HCT116 (cell line): ENCODE measurements at regions not wholly inside any gene's neighbourhood (a gene's known extent, or its start where the extent isn't known, plus 50 kb on each side); places are given as distances from the start of the nearest gene placed in this dataset.

Experiments
- ATAC-seq: fragments of 200-7000 bp; cut with Tn5 transposase; 2 replicates; pipeline ENCODE4 v1.9.1; 2020; ENCODE audit warnings: mild to moderate bottlenecking, moderate library complexity
- BruUV-seq: library from RNA; stranded (reverse); fragments of 400-500 nt; replicated peaks from 2 replicates; lab custom pipeline; 2021; lab: Mats Ljungman, UMichigan
- CTCF ChIA-PET: fragments of 300-600 bp; sonication (Branson Sonifier 250); formaldehyde crosslinking; loops from one replicate; lab custom pipeline; 2021; ENCODE audit warnings: antibody characterized with exemption; lab: Charles Lee
- POLR2A ChIA-PET: fragments of 300-600, 350-600 bp; sonication (Branson Sonifier 250); formaldehyde crosslinking; loops from one replicate; lab custom pipeline; 2021; ENCODE audit warnings: antibody characterized with exemption; lab: Charles Lee
- RAD21 ChIA-PET, 2 experiments: fragments of 300-600 bp; sonication (Branson Sonifier 250); formaldehyde crosslinking; loops; one replicate each; lab custom pipeline; 2023; ENCODE audit warnings: low total read pairs in 2 of 2; ENCODE audit not compliant: uncharacterized antibody in 2 of 2, unreplicated experiment in 2 of 2, low non-redundant PET in 1 of 2; lab: Charles Lee
- DNase-seq: peaks from one replicate; pipeline ENCODE4 v3.0.0-alpha.2; 2010; ENCODE audit warnings: low read depth, low spot score
- H2AFZ ChIP-seq: fragments of 200-600 bp; shearing (Covaris generic), sonication (generic); 2 replicates; pipeline ENCODE4 v1.6.1; 2017; ENCODE audit warnings: low read depth, mixed run types, mixed read lengths, antibody characterized with exemption, low read length; ENCODE audit not compliant: poor library complexity, severe bottlenecking
- H3K27ac ChIP-seq: 2 replicates; pipeline ENCODE4 v1.5.1; 2012; ENCODE audit warnings: low read depth, low read length
- H3K27me3 ChIP-seq: fragments of 200-600 bp; sonication (generic); 2 replicates; pipeline ENCODE4 v1.6.1; 2016; ENCODE audit warnings: mixed run types, low read length, mixed read lengths; ENCODE audit not compliant: insufficient read depth
- H3K36me3 ChIP-seq, 2 experiments: fragments of 200-500 bp in 1 of 2; fragments of 200-600 bp in 1 of 2; sonication (Bioruptor generic) in 1 of 2; sonication (generic) in 1 of 2; 2 replicates each; pipeline versions ENCODE4 v1.5.1 to v1.6.1; 2014 to 2016; ENCODE audit warnings: low read length in 2 of 2, inconsistent platforms in 1 of 2, mixed read lengths in 1 of 2, mixed run types in 1 of 2; ENCODE audit not compliant: insufficient read depth in 2 of 2, control insufficient read depth in 1 of 2
- H3K4me1 ChIP-seq, 2 experiments: fragments of 200-600 bp in 1 of 2; sonication (generic) in 1 of 2; 2 replicates each; pipeline versions ENCODE4 v1.5.1 to v1.6.1; 2012 to 2017; ENCODE audit warnings: low read length in 2 of 2, inconsistent platforms in 1 of 2, mild to moderate bottlenecking in 1 of 2, mixed read lengths in 1 of 2, mixed run types in 1 of 2, moderate library complexity in 1 of 2; ENCODE audit not compliant: insufficient read depth in 2 of 2, control insufficient read depth in 1 of 2
- H3K4me2 ChIP-seq: fragments of 200-600 bp; sonication (generic); 2 replicates; pipeline ENCODE4 v1.6.1; 2017; ENCODE audit warnings: mixed run types, low read length, mixed read lengths
- H3K4me3 ChIP-seq, 2 experiments: fragments of 200-600 bp in 1 of 2; sonication (generic) in 1 of 2; replicated peaks in 1 of 2; 2 replicates each; pipeline ENCODE4 v1.5.1; 2011 to 2016; ENCODE audit warnings: low read length in 2 of 2, control low read depth in 1 of 2, low read depth in 1 of 2, mild to moderate bottlenecking in 1 of 2, mixed read lengths in 1 of 2, mixed run types in 1 of 2
- H3K79me2 ChIP-seq: fragments of 200-600 bp; sonication (generic); 2 replicates; pipeline ENCODE4 v1.6.1; 2017; ENCODE audit warnings: mild to moderate bottlenecking, mixed run types, low read length, moderate library complexity, mixed read lengths; ENCODE audit not compliant: insufficient read depth
- H3K9ac ChIP-seq: fragments of 200-600 bp; sonication (generic); 2 replicates; pipeline ENCODE4 v1.6.1; 2016; ENCODE audit warnings: low read length, mixed read lengths
- H3K9me2 ChIP-seq: fragments of 200-600 bp; sonication (generic), shearing (Covaris generic); 2 replicates; pipeline ENCODE4 v1.6.1; 2017; ENCODE audit warnings: mixed run types, mild to moderate bottlenecking, moderate library complexity; ENCODE audit not compliant: insufficient read depth
- H3K9me3 ChIP-seq, 2 experiments: fragments of 200-500 bp in 1 of 2; fragments of 200-600 bp in 1 of 2; sonication (Bioruptor generic) in 1 of 2; sonication (generic) in 1 of 2; 2 replicates each; pipeline ENCODE4 v1.6.1; 2014 to 2017; ENCODE audit warnings: low read length in 2 of 2, mixed read lengths in 2 of 2, inconsistent platforms in 1 of 2, low read depth in 1 of 2, mild to moderate bottlenecking in 1 of 2, mixed run types in 1 of 2, moderate library complexity in 1 of 2; ENCODE audit not compliant: control insufficient read depth in 1 of 2, insufficient read depth in 1 of 2
- H4K20me1 ChIP-seq: fragments of 200-600 bp; sonication (generic), shearing (Covaris generic); 2 replicates; pipeline ENCODE4 v1.6.1; 2017; ENCODE audit warnings: mixed run types, mild to moderate bottlenecking, moderate library complexity; ENCODE audit not compliant: insufficient read depth
- CEBPB ChIP-seq: IDR thresholded peaks from 2 replicates; pipeline ENCODE4 v1.6.1; 2012; ENCODE audit warnings: low read depth
- CTCF ChIP-seq, 3 experiments: fragments of 200-600 bp in 1 of 3; sonication (generic) in 1 of 3; IDR thresholded peaks in 2 of 3; conservative IDR thresholded peaks in 1 of 3; 2 replicates each; pipeline ENCODE4 v1.5.1; 2012 to 2017; ENCODE audit warnings: low read depth in 2 of 3, low read length in 2 of 3, antibody characterized with exemption in 1 of 3, borderline replicate concordance in 1 of 3, control low read depth in 1 of 3, mild to moderate bottlenecking in 1 of 3, mixed read lengths in 1 of 3, mixed run types in 1 of 3, moderate library complexity in 1 of 3; ENCODE audit not compliant: insufficient read depth in 1 of 3
- EGR1 ChIP-seq: IDR thresholded peaks from 2 replicates; pipeline ENCODE4 v1.6.1; 2012; ENCODE audit warnings: low read depth
- ELF1 ChIP-seq: IDR thresholded peaks from 2 replicates; pipeline ENCODE4 v1.6.1; 2012; ENCODE audit warnings: low read depth, borderline replicate concordance
- EZH2phosphoT487 ChIP-seq: fragments of 200-600 bp; IDR thresholded peaks from 2 replicates; pipeline ENCODE4 v1.6.1; 2018; ENCODE audit warnings: antibody characterized with exemption, borderline replicate concordance
- MAX ChIP-seq: IDR thresholded peaks from 2 replicates; pipeline ENCODE4 v1.6.1; 2012
- RAD21 ChIP-seq: IDR thresholded peaks from 2 replicates; pipeline ENCODE4 v1.6.1; 2012; ENCODE audit warnings: low read depth, mild to moderate bottlenecking
- REST ChIP-seq: IDR thresholded peaks from 2 replicates; pipeline ENCODE4 v1.6.1; 2012; ENCODE audit warnings: low read depth
- SRF ChIP-seq: IDR thresholded peaks from 2 replicates; pipeline ENCODE4 v1.6.1; 2012; ENCODE audit warnings: low read depth
- YY1 ChIP-seq: IDR thresholded peaks from 2 replicates; pipeline ENCODE4 v1.6.1; 2011; ENCODE audit warnings: low read length, low read depth, moderate library complexity, mild to moderate bottlenecking; ENCODE audit not compliant: insufficient replicate concordance; ENCODE audit errors: extremely low read depth
- ZBTB33 ChIP-seq: IDR thresholded peaks from 2 replicates; pipeline ENCODE4 v1.6.1; 2011; ENCODE audit warnings: mild to moderate bottlenecking, low read length, moderate library complexity; ENCODE audit not compliant: insufficient replicate concordance; ENCODE audit errors: extremely low read depth
- ZFX ChIP-seq: fragments of 450-650 bp; IDR thresholded peaks from 2 replicates; pipeline ENCODE4 v1.6.1; 2017
- intact Hi-C: fragments of 100-400 bp; cut with micrococcal nuclease; formaldehyde crosslinking; loops from 2 replicates; pipeline ENCODE4 v1.10.0; 2022

- H3K4me3 ChIP-seq: no peak overlapping the region
- no peaks in the 10 kb centered on the region for H3K36me3 ChIP-seq
- H3K27ac ChIP-seq: no peak overlapping the region
- no peaks in the 10 kb centered on the region for H4K20me1 ChIP-seq
- no peaks in the 10 kb centered on the region for H3K9me3 ChIP-seq
- H3K79me2 ChIP-seq: no peaks in the 10 kb centered on the region
- no peak overlapping the region for H3K4me2 ChIP-seq
- H3K27me3 ChIP-seq: no peaks in the 10 kb centered on the region
- BruUV-seq: no TSS peak
- intact Hi-C loops: no loop called here
- H3K9me2 ChIP-seq: no peaks in the 10 kb centered on the region
- no peak overlapping the region for H2AFZ ChIP-seq
- no peak for TF ChIP-seq CEBPB
- no peak for TF ChIP-seq RAD21
- TF ChIP-seq ELF1: no peak
- no peak for TF ChIP-seq SRF
- no peak overlapping the region for H3K9ac ChIP-seq
- ChIA-PET POLR2A (no interaction called here), RAD21 (no interaction called here), CTCF (no interaction called here)
- ATAC-seq (no peak), DNase-seq (no peak)
- no peaks in the 10 kb centered on the region for H3K4me1 ChIP-seq
These were observed 409.1 kb downstream of the SETD4 start for GRCh38 chr21:35651196-35651595.

- DNase-seq (no peak), ATAC-seq (no peak)
- H3K4me1 ChIP-seq: no peaks in the 10 kb centered on the region
- H3K79me2 ChIP-seq: no peaks in the 10 kb centered on the region
- POLR2A ChIA-PET: no interaction called here
- no peak overlapping the region for H2AFZ ChIP-seq
- H3K4me3 ChIP-seq: no peak overlapping the region
- RAD21 ChIA-PET: no interaction called here
- CTCF ChIA-PET: interaction anchor here (0.8 to 1.4 kb wide), 2 partner anchors 49 to 191 kb away, joined by 3 read pairs; no protein-coding TSS in a partner anchor
- H3K9me2 ChIP-seq: no peaks in the 10 kb centered on the region
- no peak overlapping the region for H3K4me2 ChIP-seq
- no peaks in the 10 kb centered on the region for H3K27me3 ChIP-seq
- no peaks in the 10 kb centered on the region for H4K20me1 ChIP-seq
- no peaks in the 10 kb centered on the region for H3K9me3 ChIP-seq
- intact Hi-C loops: no loop called here
- no peak overlapping the region for H3K9ac ChIP-seq
- no TSS peak for BruUV-seq
- H3K36me3 ChIP-seq: no peaks in the 10 kb centered on the region
- H3K27ac ChIP-seq: no peak overlapping the region
- no peak for TF ChIP-seq EGR1
- no peak for TF ChIP-seq YY1
- TF ChIP-seq SRF: no peak
- no peak for TF ChIP-seq CEBPB
- TF ChIP-seq EZH2phosphoT487: no peak
- no peak for TF ChIP-seq MAX
- no peak for TF ChIP-seq CTCF (IDR thresholded peaks at IDR 0.05 in 2 of 3, conservative IDR thresholded peaks at IDR 0.05 in 1 of 3; ENCODE audit: borderline replicate concordance in 1 of 3, insufficient read depth in 1 of 3, low read depth in 2 of 3, low read length in 2 of 3)
- TF ChIP-seq REST: no peak
- no peak for TF ChIP-seq ELF1
- TF ChIP-seq ZFX: no peak
- no peak for TF ChIP-seq ZBTB33
- TF ChIP-seq RAD21: no peak
These were observed 411.1 kb downstream of the SETD4 start for GRCh38 chr21:35649186-35649585.
